GM12801 (cell line): ENCODE measurements at regions not wholly inside any gene's neighbourhood (a gene's known extent, or its start where the extent isn't known, plus 50 kb on each side); places are given as distances from the start of the nearest gene placed in this dataset.

ENCODE experiments used
- CTCF ChIP-seq: IDR thresholded peaks from one replicate; pipeline ENCODE4 v1.5.1; 2011; ENCODE audit warnings: control low read depth; ENCODE audit not compliant: insufficient read length; ENCODE audit errors: extremely low read depth

GRCh38 chr15:93870583-93870982, 360.8 kb upstream of the MCTP2 start:
- TF ChIP-seq CTCF = no peak

- TF ChIP-seq CTCF = no peak
Observed at GRCh38 chr15:93866948-93867347, 364.4 kb upstream of the MCTP2 start.

- TF ChIP-seq CTCF = no peak
Observed at GRCh38 chr15:93866476-93866875, 364.9 kb upstream of the MCTP2 start.

GRCh38 chr15:93865586-93865985, 365.8 kb upstream of the MCTP2 start:
- TF ChIP-seq CTCF = no peak

GRCh38 chr15:93862791-93863190, 368.6 kb upstream of the MCTP2 start:
- no peak for TF ChIP-seq CTCF

GRCh38 chr15:93861956-93862741, 369.2 kb upstream of the MCTP2 start:
- TF ChIP-seq CTCF = no peak

- no peak for TF ChIP-seq CTCF
Observed at GRCh38 chr15:93861413-93861812, 369.9 kb upstream of the MCTP2 start.

GRCh38 chr15:93860701-93861100, 370.7 kb upstream of the MCTP2 start:
- TF ChIP-seq CTCF = no peak
